ENCODE measurements at regions not wholly inside any gene's neighbourhood (a gene's known extent, or its start where the extent isn't known, plus 50 kb on each side); places are given as distances from the start of the nearest gene placed in this dataset.

DNA sequence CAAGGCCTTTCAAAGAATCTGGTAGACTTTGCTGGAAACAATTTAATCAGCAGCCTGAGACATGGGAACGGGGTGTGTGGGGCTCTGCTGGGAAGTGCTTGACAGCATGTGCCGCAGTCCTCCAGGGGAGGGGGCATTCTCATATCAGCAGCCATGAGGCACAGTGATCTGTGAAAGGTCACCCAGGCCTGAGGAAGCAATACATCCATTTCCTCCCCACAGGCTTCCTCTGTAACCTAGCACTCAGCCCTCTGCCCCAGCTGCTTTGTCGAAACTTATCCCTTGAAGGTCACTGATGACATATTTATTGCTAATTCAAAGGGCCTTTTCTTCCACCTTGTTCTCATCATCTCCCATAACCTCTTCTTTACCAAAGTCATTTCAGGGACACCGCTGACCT lies 103.3 kb downstream of the TNFAIP3 start:
- TF ChIP-seq, protein P1, sequence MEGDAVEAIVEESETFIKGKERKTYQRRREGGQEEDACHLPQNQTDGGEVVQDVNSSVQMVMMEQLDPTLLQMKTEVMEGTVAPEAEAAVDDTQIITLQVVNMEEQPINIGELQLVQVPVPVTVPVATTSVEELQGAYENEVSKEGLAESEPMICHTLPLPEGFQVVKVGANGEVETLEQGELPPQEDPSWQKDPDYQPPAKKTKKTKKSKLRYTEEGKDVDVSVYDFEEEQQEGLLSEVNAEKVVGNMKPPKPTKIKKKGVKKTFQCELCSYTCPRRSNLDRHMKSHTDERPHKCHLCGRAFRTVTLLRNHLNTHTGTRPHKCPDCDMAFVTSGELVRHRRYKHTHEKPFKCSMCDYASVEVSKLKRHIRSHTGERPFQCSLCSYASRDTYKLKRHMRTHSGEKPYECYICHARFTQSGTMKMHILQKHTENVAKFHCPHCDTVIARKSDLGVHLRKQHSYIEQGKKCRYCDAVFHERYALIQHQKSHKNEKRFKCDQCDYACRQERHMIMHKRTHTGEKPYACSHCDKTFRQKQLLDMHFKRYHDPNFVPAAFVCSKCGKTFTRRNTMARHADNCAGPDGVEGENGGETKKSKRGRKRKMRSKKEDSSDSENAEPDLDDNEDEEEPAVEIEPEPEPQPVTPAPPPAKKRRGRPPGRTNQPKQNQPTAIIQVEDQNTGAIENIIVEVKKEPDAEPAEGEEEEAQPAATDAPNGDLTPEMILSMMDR (IDR thresholded peaks at IDR 0.05), result no peak
- no peak for TF ChIP-seq POLR2A (IDR thresholded peaks at IDR 0.05)
- TF ChIP-seq EP300 (IDR thresholded peaks at IDR 0.05), result no peak
